Mucosa of descending colon (tissue), 3 donors: ENCODE measurements at regions not wholly inside any gene's neighbourhood (a gene's known extent, or its start where the extent isn't known, plus 50 kb on each side); places are given as distances from the start of the nearest gene placed in this dataset.

ENCODE experiments used
- ATAC-seq: fragments of 200-7000 bp; cut with Tn5 transposase; one replicate; pipeline ENCODE4 v1.9.1; 2020; ENCODE audit warnings: mild to moderate bottlenecking, moderate library complexity
- DNase-seq, 3 donors: peaks; one replicate each; pipeline ENCODE4 v3.0.0-alpha.2; 2020
- H3K36me3 ChIP-seq: fragments of 200-600 bp; one replicate; pipeline ENCODE4 v1.8.0; 2021; ENCODE audit warnings: low read depth, mild to moderate bottlenecking
- H3K4me1 ChIP-seq: fragments of 200-600 bp; one replicate; pipeline ENCODE4 v1.8.0; 2021; ENCODE audit warnings: low read depth, mild to moderate bottlenecking
- H3K4me3 ChIP-seq: fragments of 200-600 bp; one replicate; pipeline ENCODE4 v1.8.0; 2021; ENCODE audit warnings: mild to moderate bottlenecking
- H3K9me3 ChIP-seq: fragments of 200-600 bp; one replicate; pipeline ENCODE4 v1.8.0; 2021; ENCODE audit warnings: mild to moderate bottlenecking
- CTCF ChIP-seq: fragments of 200-600 bp; IDR thresholded peaks from one replicate; pipeline ENCODE4 v1.8.0; 2022; ENCODE audit warnings: antibody characterized with exemption, mild to moderate bottlenecking
- intact Hi-C, 2 donors: fragments of 100-400 bp; cut with DNase I in 1 of 2; cut with micrococcal nuclease in 1 of 2; formaldehyde crosslinking; loops; one replicate each; pipeline versions ENCODE4 v1.11.0 to v1.11.1; 2022; cut with DNase I, micrococcal nuclease
- donor health status: DM: no; HTN: no; CAD: no; lungs with moderate emphysema.
- donor health status: DM: no; HTN: no; CAD: no.
- donor health status: DM: no; HTN: yes; CAD: no.

- TF ChIP-seq CTCF: no peak
- Histone ChIP-seq H3K9me3 (no peaks in the 10 kb centered on the region), H3K4me3 (no peak overlapping the region), H3K4me1 (no peaks in the 10 kb centered on the region), H3K36me3 (no peaks in the 10 kb centered on the region)
- DNase-seq (no peak), ATAC-seq (no peak)
- intact Hi-C loops: no loop called here
Measured at GRCh38 chr14:101374373-101375338, 186.6 kb upstream of the DIO3 start.

DNA sequence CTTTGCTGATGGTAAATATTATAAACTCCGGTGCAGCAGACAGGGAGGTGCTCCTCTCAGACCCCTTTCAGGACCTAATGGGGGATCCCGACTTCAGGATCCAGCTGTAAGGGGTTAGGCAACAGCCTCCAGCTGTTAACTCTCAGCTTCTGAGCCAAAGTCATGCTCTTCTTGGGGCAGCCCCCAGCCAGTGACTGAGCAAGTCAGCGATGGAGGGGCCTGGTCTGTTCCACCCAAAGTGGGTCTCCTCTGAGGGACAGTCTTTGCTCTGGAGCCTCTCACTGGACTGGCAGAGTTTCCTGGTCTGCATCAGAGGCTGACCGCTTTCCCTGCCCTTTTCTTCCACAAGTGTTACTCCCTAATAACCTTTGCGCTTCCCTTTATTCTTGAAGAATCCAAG, 184.2 kb upstream of the DIO3 start:
- Histone ChIP-seq H3K36me3 (no peaks in the 10 kb centered on the region), H3K4me3 (no peak overlapping the region), H3K9me3 (peaks cover 4% of the 10 kb centered on the region), H3K4me1 (no peaks in the 10 kb centered on the region)
- DNase-seq (peak in 1 of 3 donors; percentile 11), ATAC-seq (no peak)
- intact Hi-C loops: no loop called here
- no peak for TF ChIP-seq CTCF

GRCh38 chr14:101379842-101380241, 181.5 kb upstream of the DIO3 start:
- TF ChIP-seq CTCF: no peak
- Histone ChIP-seq H3K36me3 (no peaks in the 10 kb centered on the region), H3K9me3 (peaks cover 9% of the 10 kb centered on the region), H3K4me1 (no peaks in the 10 kb centered on the region), H3K4me3 (no peak overlapping the region)
- ATAC-seq (no peak), DNase-seq (no peak)
- intact Hi-C loops: no loop called here

DNA sequence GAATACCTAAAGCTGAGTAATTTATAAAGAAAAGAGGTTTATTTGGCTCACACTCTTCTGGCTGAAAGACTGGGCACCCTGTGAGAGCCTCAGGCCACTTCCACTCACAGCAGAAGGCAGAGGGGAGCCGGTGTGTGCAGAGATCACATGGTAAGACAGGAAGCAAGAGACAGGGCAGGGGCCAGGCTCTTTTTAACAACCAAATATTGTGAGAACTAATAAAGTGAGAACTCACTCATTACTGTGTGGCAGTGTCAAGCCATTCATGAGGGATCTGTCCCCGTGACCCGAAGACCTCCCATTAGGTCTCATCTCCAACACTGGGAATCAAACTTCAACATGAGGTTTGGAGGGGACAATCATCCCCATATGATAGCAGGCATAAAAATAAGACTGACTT, 180.8 kb upstream of the DIO3 start:
- no peak overlapping the region for H3K4me3 ChIP-seq
- peaks cover 9% of the 10 kb centered on the region for H3K9me3 ChIP-seq
- intact Hi-C loops: no loop called here
- no peaks in the 10 kb centered on the region for H3K36me3 ChIP-seq
- no peak for TF ChIP-seq CTCF
- ATAC-seq (no peak), DNase-seq (no peak)
- H3K4me1 ChIP-seq: no peaks in the 10 kb centered on the region

DNA sequence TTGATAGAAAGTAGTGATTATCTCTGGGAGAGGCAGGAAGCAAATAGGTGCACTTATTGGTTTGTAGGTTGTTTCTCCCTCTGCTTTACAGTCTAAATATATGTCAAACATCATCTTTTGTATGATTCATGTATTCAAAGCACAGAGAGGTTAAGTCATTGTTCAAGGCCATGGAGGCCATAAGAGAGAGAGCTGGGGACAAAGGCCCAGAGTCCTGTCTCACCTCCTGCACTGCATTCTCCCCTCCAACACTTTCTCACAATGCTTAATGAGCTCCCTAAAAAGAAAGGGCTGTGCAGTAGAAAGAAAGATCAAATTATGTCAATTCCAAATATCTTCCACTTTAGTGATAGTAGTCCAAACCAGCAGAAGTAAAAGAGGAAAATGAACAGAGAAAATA, 180.4 kb upstream of the DIO3 start:
- Histone ChIP-seq H3K36me3 (no peaks in the 10 kb centered on the region), H3K9me3 (peaks cover 9% of the 10 kb centered on the region), H3K4me1 (no peaks in the 10 kb centered on the region), H3K4me3 (no peak overlapping the region)
- ATAC-seq (no peak), DNase-seq (no peak)
- no peak for TF ChIP-seq CTCF
- intact Hi-C loops: no loop called here
